ENCODE measurements at regions not wholly inside any gene's neighbourhood (a gene's known extent, or its start where the extent isn't known, plus 50 kb on each side); places are given as distances from the start of the nearest gene placed in this dataset.

GRCh38 chr20:60097285-60097684 is 139.1 kb downstream of the CDH26 start:
- in situ Hi-C loops (cut with HindIII; ENCODE audit: low pct_unique_long_range_greater_than_20kb, low sequenced_read_pairs) (no loop called here), intact Hi-C loops (cut with micrococcal nuclease; ENCODE audit: unreplicated experiment) (no loop called here)
- H3K36me3 ChIP-seq (ENCODE audit: control insufficient read depth, insufficient read depth, low read length), result no peaks in the 10 kb centered on the region
- TF ChIP-seq SIN3A (IDR thresholded peaks at IDR 0.05; ENCODE audit: borderline replicate concordance, insufficient read depth, low read depth, low read length) (no peak), TCF7L2 (IDR thresholded peaks at IDR 0.05; ENCODE audit: low read depth, low read length) (no peak), CTCF (IDR thresholded peaks at IDR 0.05) (no peak), REST (IDR thresholded peaks at IDR 0.05; ENCODE audit: insufficient read depth in 1 of 2, low read depth in 2 of 2, low read length in 1 of 2) (no peak), POLR2AphosphoS5 (IDR thresholded peaks at IDR 0.05; ENCODE audit: low read depth, low read length) (no peak)
- H3K4me3 ChIP-seq (ENCODE audit: low read depth in 2 of 2, low read length in 2 of 2), result no peak overlapping the region
- DNase-seq (ENCODE audit: low read depth, low spot score), result no peak
- BruUV-seq (replicated peaks), result no TSS peak
- H3K27ac ChIP-seq (ENCODE audit: low read length), result no peak overlapping the region
- ATAC-seq, result no peak
- no peaks in the 10 kb centered on the region for H3K27me3 ChIP-seq (ENCODE audit: control insufficient read depth, insufficient read depth, low read length)
- CTCF ChIA-PET, result no interaction called here
- POLR2A ChIA-PET, result interaction anchor here (0.7 kb wide), 1 partner anchor 1751 kb away, joined by 3 read pairs; no protein-coding TSS in a partner anchor
- H3K9me3 ChIP-seq (ENCODE audit: control insufficient read depth, insufficient read depth, low read depth, low read length), result no peaks in the 10 kb centered on the region
- H3K4me1 ChIP-seq (ENCODE audit: control insufficient read depth, insufficient read depth, low read length), result no peaks in the 10 kb centered on the region

GRCh38 chr20:60100780-60101179 is 142.6 kb downstream of the CDH26 start:
- POLR2A ChIA-PET, result no interaction called here
- Histone ChIP-seq H3K9me3 (ENCODE audit: control insufficient read depth, insufficient read depth, low read depth, low read length) (no peaks in the 10 kb centered on the region), H3K4me1 (ENCODE audit: control insufficient read depth, insufficient read depth, low read length) (no peaks in the 10 kb centered on the region), H3K36me3 (ENCODE audit: control insufficient read depth, insufficient read depth, low read length) (no peaks in the 10 kb centered on the region), H3K27ac (ENCODE audit: low read length) (no peak overlapping the region), H3K27me3 (ENCODE audit: control insufficient read depth, insufficient read depth, low read length) (no peaks in the 10 kb centered on the region), H3K4me3 (ENCODE audit: low read depth in 2 of 2, low read length in 2 of 2) (no peak overlapping the region)
- no peak for TF ChIP-seq CTCF (IDR thresholded peaks at IDR 0.05)
- no peak for TF ChIP-seq REST (IDR thresholded peaks at IDR 0.05; ENCODE audit: insufficient read depth in 1 of 2, low read depth in 2 of 2, low read length in 1 of 2)
- TF ChIP-seq TCF7L2 (IDR thresholded peaks at IDR 0.05; ENCODE audit: low read depth, low read length), result no peak
- TF ChIP-seq SIN3A (IDR thresholded peaks at IDR 0.05; ENCODE audit: borderline replicate concordance, insufficient read depth, low read depth, low read length), result no peak
- TF ChIP-seq POLR2AphosphoS5 (IDR thresholded peaks at IDR 0.05; ENCODE audit: low read depth, low read length), result no peak
- DNase-seq (ENCODE audit: low read depth, low spot score), result no peak
- in situ Hi-C loops (cut with HindIII; ENCODE audit: low pct_unique_long_range_greater_than_20kb, low sequenced_read_pairs) (no loop called here), intact Hi-C loops (cut with micrococcal nuclease; ENCODE audit: unreplicated experiment) (no loop called here)
- no TSS peak for BruUV-seq (replicated peaks)
- ATAC-seq, result no peak
- CTCF ChIA-PET, result no interaction called here

All from Panc1 (cell line).